ENCODE measurements at regions not wholly inside any gene's neighbourhood (a gene's known extent, or its start where the extent isn't known, plus 50 kb on each side); places are given as distances from the start of the nearest gene placed in this dataset.

DNA sequence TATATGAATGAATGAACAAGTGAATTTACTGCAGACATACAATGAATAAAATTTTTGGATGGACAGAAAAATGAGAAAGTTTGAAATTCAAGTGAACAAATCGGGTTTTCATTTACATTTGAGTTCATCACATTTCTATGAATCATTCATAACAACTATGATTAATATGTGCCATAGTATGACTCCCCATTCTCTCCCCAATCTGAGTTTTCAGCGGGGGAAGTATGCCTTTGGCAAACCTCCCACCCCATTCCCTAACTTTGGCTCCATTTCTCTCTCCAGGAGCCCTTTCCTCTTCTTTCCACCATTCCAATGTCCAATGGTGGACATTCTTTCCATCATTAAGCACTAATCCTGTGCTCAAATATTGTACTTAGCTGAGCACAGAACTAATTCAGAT is 96.8 kb upstream of the LSM8 start:
- DNase-seq: no peak

DNA sequence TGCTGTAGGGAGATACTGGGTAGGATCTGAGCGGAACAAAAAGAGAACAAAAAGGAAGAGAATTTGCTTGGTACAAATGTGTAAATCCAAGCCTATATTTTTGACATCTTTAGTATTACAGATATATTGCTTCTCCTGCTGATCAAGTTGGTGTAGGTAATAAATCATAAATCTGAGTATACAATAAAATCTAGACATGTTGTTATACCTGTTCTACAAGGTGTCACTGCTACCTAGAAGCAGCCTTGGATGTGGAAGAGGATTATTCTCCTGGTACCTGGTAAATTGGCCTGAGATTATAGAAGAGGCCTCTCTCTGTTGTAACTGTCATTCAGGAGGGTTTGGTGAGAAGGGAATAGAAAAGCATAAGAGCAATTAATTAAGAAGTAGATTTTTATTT is 89.9 kb upstream of the LSM8 start:
- DNase-seq: no peak

DNA sequence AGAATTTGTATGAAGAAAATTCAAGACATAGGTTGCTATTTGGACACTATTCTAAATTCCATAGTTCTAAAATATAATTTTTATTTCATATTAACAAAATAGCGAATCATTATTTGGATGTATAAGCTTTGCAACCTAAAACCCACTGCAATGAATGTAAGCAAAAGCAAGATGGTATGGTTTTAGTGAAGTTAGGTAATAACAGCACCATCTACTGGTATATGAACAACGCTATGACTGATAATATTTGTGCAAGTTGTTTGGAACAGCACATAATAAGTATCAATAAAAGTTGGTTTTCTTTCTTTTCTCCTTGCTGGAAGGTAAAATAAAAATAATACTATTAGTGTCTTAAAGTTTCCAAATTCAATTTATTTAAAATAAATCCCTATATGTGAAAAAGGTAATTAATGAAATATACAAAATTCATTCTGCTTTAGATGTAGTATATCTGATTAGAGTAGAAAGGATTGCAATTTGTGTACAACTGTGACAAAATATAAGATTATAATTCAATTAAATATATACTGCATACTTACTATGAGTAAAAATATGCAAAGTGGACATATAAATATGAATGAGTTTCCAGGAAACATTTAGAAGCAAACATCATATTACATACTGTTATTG is 79.0 kb upstream of the LSM8 start:
- no peak for DNase-seq

DNA sequence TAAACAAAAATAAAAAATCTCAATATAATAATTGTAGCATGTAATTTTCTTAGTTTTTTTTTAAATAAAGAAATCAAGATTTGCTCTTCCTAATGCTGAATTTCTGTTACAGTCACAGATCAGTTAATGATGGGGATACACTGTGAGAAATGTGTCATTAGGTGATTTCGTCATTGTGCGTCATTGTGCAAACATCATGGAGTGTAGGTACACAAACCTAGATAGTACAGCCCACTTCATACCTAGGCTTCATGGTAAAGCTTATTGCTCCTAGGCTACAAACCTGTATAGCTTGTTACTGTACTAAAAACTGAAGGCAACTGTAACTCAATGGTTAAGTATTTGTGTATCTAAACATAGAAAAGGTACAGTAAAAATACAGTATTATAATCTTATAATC is 74.4 kb upstream of the LSM8 start:
- no peak for DNase-seq

DNA sequence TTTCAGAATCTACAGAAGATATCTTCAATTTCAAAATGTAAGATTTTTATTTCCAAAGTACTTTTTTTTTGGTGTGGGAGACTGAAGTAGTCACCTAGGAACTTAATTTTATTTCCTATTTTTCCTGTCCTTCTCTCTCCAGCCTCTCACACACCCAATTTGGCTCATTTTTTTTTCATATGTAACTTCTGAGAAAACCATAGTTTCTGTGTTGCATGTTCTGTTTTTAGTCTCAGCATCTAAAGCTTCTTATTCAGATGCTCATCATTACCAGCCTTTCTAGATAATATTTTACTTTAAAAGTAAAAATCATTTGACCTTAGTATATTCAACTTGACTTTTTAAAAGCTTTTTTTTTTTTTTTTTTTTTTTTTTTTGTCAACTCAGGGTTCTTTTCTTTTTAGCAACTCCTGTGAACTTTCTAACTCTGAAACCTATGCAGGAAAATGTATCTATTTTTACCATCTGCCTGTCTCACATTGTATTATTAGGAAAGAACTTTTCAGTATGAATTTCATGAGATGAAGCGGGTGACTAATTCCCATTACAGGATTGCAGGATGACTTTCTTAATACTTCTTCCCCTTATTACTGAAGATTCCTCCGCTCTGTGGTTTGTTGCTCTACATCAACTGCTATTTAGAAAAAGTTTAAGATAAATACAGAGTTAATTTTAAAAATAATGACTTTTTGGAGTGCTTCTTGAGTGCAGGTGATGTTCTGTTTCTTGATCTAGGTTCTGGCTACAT is 73.6 kb upstream of the LSM8 start:
- DNase-seq: no peak

DNA sequence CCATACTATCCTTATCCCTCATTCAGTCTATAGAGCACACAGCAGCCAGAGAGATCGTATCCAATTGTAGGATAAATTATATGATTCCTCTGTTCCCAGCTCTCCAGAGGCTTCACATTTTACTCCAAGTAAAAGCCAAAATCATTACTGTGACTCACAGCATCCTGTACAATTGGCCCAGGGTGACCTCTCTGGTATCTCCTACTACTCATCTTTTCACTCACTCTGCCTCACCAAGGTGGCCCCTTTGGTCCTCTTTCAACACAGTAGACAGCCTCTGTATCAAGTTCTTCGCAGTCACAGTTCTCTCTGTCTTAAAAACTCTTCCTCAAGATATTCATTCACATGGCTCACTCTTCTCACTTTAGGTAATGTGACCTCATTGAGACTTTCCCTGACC is 72.6 kb upstream of the LSM8 start:
- no peak for DNase-seq

DNA sequence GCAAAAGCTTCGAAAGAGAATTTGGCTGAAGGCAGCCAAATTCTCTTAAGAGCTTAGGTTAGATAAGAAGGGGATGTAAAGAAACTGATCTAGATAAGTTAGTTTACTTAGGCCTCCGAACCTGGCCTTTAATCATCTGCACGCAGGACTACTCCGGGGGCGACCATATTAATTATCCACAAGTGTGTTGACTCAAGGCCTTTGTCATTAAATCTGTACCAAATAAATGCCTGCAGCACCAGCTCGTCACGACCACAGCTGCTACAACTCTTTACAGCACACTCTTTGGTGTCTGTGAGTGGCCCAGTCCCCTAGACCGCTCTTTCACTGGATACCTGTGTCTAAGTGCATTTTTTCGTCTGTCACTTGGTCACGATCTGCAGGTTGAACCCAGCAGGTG is 69.8 kb upstream of the LSM8 start:
- no peak for DNase-seq

DNA sequence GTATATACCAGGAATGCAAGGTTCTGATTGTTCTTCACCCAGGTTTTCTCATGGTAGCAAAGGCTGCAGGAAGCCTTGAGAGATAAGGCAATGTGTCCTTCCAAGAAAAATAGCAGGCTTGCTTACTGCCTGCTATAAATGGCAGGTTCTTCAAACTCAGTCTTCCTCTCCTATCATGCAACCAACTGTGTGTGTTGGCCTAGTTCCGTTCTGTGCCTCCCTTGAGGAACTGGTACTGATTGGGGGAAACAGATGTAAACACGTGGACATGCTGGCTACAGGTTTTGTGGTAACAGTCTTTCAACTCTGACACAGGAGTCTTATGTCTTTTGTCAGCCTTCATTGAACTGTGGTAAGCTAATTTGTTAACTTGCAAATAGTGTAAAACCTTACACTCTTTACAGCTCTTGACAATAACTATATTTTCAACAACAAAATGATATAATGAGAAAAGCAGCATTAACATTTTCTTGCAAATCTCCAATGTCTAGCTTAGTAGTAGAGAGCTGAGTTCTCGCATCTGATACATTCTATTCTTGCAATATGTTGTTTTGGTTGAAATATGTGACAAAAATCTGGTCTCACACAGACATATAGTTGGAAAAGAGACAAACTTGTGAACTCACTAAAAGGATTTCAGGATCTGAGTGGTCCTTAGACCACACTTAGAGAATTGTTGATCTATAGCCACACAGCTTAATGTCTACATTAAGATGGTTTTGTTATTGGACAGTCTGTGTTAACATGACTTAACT is 54.7 kb upstream of the LSM8 start:
- no peak for DNase-seq

DNA sequence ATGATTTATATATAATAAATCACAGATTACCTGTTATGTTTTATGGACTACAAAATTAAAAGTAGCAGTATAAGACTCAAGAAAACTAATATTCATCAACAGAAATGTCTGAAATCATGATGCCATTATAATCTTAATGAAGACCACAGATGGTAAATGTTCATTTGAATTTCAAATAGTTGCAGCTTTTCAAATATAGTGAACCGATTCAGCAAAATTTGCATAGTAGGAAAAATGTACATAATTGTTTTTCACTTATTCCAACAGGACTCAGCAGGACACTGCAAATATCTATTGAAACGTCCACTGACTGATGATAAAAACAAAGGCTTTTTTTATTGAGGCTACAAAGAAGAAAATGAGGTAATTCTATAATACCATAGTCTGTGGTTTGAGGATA is 51.2 kb upstream of the LSM8 start:
- no peak for DNase-seq

Measured in activated CD8-positive, alpha-beta memory T cell treated with anti-CD3 and anti-CD28 coated beads for 24 hours (primary cell).